Left ventricle myocardium superior (tissue), 1 donor: ENCODE measurements at regions not wholly inside any gene's neighbourhood (a gene's known extent, or its start where the extent isn't known, plus 50 kb on each side); places are given as distances from the start of the nearest gene placed in this dataset.
A peak's percentile ranks its signal among the peaks of the same experiment; 100 is the strongest.

Experiments
- ATAC-seq: fragments of 200-7000 bp; cut with Tn5 transposase; one replicate; pipeline ENCODE4 v1.9.1; 2020; ENCODE audit warnings: mild to moderate bottlenecking, moderate library complexity
- DNase-seq: peaks from one replicate; pipeline ENCODE4 v3.0.0-alpha.2; 2020
- intact Hi-C: fragments of 100-400 bp; cut with micrococcal nuclease; formaldehyde crosslinking; loops from one replicate; pipeline ENCODE4 v1.11.0; 2022
- donor health status: DM: no; HTN: yes; CAD: no; lungs with severe emphysema.

GRCh38 chr2:133822517-133823225 is 254.4 kb upstream of the NCKAP5 start:
- ATAC-seq: no peak
- intact Hi-C loops: no loop called here
- DNase-seq: no peak

GRCh38 chr2:133823226-133823550 is 254.9 kb upstream of the NCKAP5 start:
- ATAC-seq (no peak), DNase-seq (no peak)
- intact Hi-C loops: no loop called here

- intact Hi-C loops: no loop called here
These were observed 256.6 kb upstream of the NCKAP5 start for GRCh38 chr2:133824869-133825268.

GRCh38 chr2:133825778-133826177 is 257.5 kb upstream of the NCKAP5 start:
- intact Hi-C loops: no loop called here
- no peak for DNase-seq
- ATAC-seq: no peak

More at GRCh38 chr2:133824869-133825268, 256.6 kb upstream of the NCKAP5 start:
- no peak for DNase-seq
- peak; percentile 72 for ATAC-seq

GRCh38 chr2:133828913-133829312 is 260.6 kb upstream of the NCKAP5 start:
- intact Hi-C loops: no loop called here
- ATAC-seq (no peak), DNase-seq (no peak)

GRCh38 chr2:133829450-133830020 is 261.3 kb upstream of the NCKAP5 start:
- DNase-seq: no peak
- no peak for ATAC-seq
- intact Hi-C loops: no loop called here

GRCh38 chr2:133833746-133834145 is 265.5 kb upstream of the NCKAP5 start:
- intact Hi-C loops: no loop called here
- DNase-seq (no peak), ATAC-seq (no peak)

- DNase-seq: no peak
- no peak for ATAC-seq
- intact Hi-C loops: no loop called here
These were observed 267.8 kb upstream of the NCKAP5 start for GRCh38 chr2:133835821-133836619.

- no peak for DNase-seq
- ATAC-seq: no peak
- intact Hi-C loops: no loop called here
These were observed 268.6 kb upstream of the NCKAP5 start for GRCh38 chr2:133836691-133837345.

GRCh38 chr2:133837441-133838094 is 269.3 kb upstream of the NCKAP5 start:
- ATAC-seq (no peak), DNase-seq (no peak)
- intact Hi-C loops: no loop called here

GRCh38 chr2:133838642-133839365 is 270.5 kb upstream of the NCKAP5 start:
- no peak for DNase-seq
- intact Hi-C loops: no loop called here
- ATAC-seq: no peak

- no peak for ATAC-seq
- intact Hi-C loops: no loop called here
- DNase-seq: no peak
These were observed 271.4 kb upstream of the NCKAP5 start for GRCh38 chr2:133839677-133840076.

- ATAC-seq (no peak), DNase-seq (no peak)
- intact Hi-C loops: no loop called here
These were observed 272.5 kb upstream of the NCKAP5 start for GRCh38 chr2:133840761-133841160.

- intact Hi-C loops: no loop called here
- DNase-seq (no peak), ATAC-seq (peak; percentile 77)
These were observed 273.6 kb upstream of the NCKAP5 start for GRCh38 chr2:133841900-133842299.

GRCh38 chr2:133842446-133842845 is 274.2 kb upstream of the NCKAP5 start:
- no peak for ATAC-seq
- intact Hi-C loops: no loop called here
- DNase-seq: no peak

- no peak for ATAC-seq
- intact Hi-C loops: no loop called here
- no peak for DNase-seq
These were observed 274.8 kb upstream of the NCKAP5 start for GRCh38 chr2:133843091-133843490.

GRCh38 chr2:133843551-133843950 is 275.3 kb upstream of the NCKAP5 start:
- no peak for DNase-seq
- intact Hi-C loops: no loop called here
- no peak for ATAC-seq

GRCh38 chr2:133844214-133844892 is 276.1 kb upstream of the NCKAP5 start:
- intact Hi-C loops: no loop called here
- ATAC-seq: peak; percentile 67
- DNase-seq: peak; percentile 60
